CD4-positive, CD25-positive, alpha-beta regulatory T cell (primary cell): ENCODE measurements at regions not wholly inside any gene's neighbourhood (a gene's known extent, or its start where the extent isn't known, plus 50 kb on each side); places are given as distances from the start of the nearest gene placed in this dataset.

Experiments used
- ATAC-seq, 2 donors: fragments of 150-1000 bp; cut with Tn5 transposase; one replicate each; pipeline ENCODE4 v1.10.0; 2021; ENCODE audit warnings: low read depth in 2 of 2, moderate number of reproducible peaks in 2 of 2, moderate library complexity in 1 of 2
- DNase-seq, 3 donors: peaks; one replicate each; pipeline versions ENCODE4 v3.0.0 to v3.0.0-alpha.2; 2012 to 2022; ENCODE audit warnings: mixed read lengths in 1 of 3
- H3K27ac ChIP-seq: one replicate; pipeline ENCODE4 v1.7.0; 2013; ENCODE audit warnings: mild to moderate bottlenecking, low read length; ENCODE audit not compliant: insufficient read depth, poor library complexity, severe bottlenecking
- H3K27me3 ChIP-seq: one replicate; pipeline ENCODE4 v1.7.0; 2013; ENCODE audit warnings: low read length; ENCODE audit not compliant: control insufficient read depth, insufficient read depth
- H3K36me3 ChIP-seq: one replicate; pipeline ENCODE4 v1.7.0; 2013; ENCODE audit warnings: mild to moderate bottlenecking, low read length, moderate library complexity; ENCODE audit not compliant: control insufficient read depth, insufficient read depth
- H3K4me1 ChIP-seq: 2 replicates; pipeline ENCODE4 v1.7.0; 2013; ENCODE audit warnings: mild to moderate bottlenecking, low read length; ENCODE audit not compliant: insufficient read depth, control insufficient read depth, poor library complexity, severe bottlenecking
- H3K4me3 ChIP-seq: one replicate; pipeline ENCODE4 v1.7.0; 2013; ENCODE audit warnings: low read depth, mild to moderate bottlenecking, low read length, moderate library complexity
- H3K9me3 ChIP-seq, 2 experiments: 1 replicate in 1 of 2; 2 replicates in 1 of 2; pipeline ENCODE4 v1.7.0; 2013; ENCODE audit warnings: low read length in 2 of 2, mild to moderate bottlenecking in 1 of 2, moderate library complexity in 1 of 2; ENCODE audit not compliant: control insufficient read depth in 2 of 2
- H3K27ac Mint-ChIP-seq, 3 donors: one replicate each; pipeline ENCODE4 v1.8.0; 2020 to 2022; ENCODE audit warnings: mild to moderate bottlenecking in 3 of 3, mixed read lengths in 3 of 3, moderate library complexity in 2 of 3
- H3K27me3 Mint-ChIP-seq: one replicate; pipeline ENCODE4 v1.8.0; 2022; ENCODE audit warnings: mild to moderate bottlenecking, mixed read lengths
- H3K36me3 Mint-ChIP-seq: one replicate; pipeline ENCODE4 v1.8.0; 2020; ENCODE audit warnings: mixed read lengths
- H3K4me1 Mint-ChIP-seq, 4 donors: one replicate each; pipeline ENCODE4 v1.8.0; 2020 to 2022; ENCODE audit warnings: mixed read lengths in 4 of 4, mild to moderate bottlenecking in 1 of 4
- H3K4me3 Mint-ChIP-seq, 4 donors: one replicate each; pipeline ENCODE4 v1.8.0; 2020 to 2022; ENCODE audit warnings: mild to moderate bottlenecking in 4 of 4, mixed read lengths in 4 of 4, moderate library complexity in 3 of 4
- H3K9me3 Mint-ChIP-seq, 7 donors: one replicate each; pipeline ENCODE4 v1.8.0; 2020 to 2022; ENCODE audit warnings: mixed read lengths in 7 of 7, mild to moderate bottlenecking in 3 of 7, moderate library complexity in 2 of 7

- no peak overlapping the region for H3K4me3 ChIP-seq
- no peaks in the 10 kb centered on the region for H3K27me3 ChIP-seq
- H3K4me1 ChIP-seq = no peaks in the 10 kb centered on the region
- H3K4me3 Mint-ChIP-seq = no peak overlapping the region
- H3K9me3 ChIP-seq = no peaks in the 10 kb centered on the region
- ATAC-seq (no peak), DNase-seq (no peak)
- H3K4me1 Mint-ChIP-seq = no peaks in the 10 kb centered on the region
- H3K27ac Mint-ChIP-seq = no peak overlapping the region
- H3K36me3 ChIP-seq = no peaks in the 10 kb centered on the region
- peaks cover 4% of the 10 kb centered on the region for H3K27me3 Mint-ChIP-seq
- peaks cover 0 to 4% (median 0%) of the 10 kb centered on the region in 7 donors for H3K9me3 Mint-ChIP-seq
- H3K36me3 Mint-ChIP-seq = no peaks in the 10 kb centered on the region
- H3K27ac ChIP-seq = no peak overlapping the region
Observed at GRCh38 chr6:40162074-40162473, 227.8 kb upstream of the MOCS1 start.

- ATAC-seq = no peak
- no peak overlapping the region for H3K4me3 Mint-ChIP-seq
Observed at GRCh38 chr6:40160826-40161225, 226.6 kb upstream of the MOCS1 start.

GRCh38 chr6:40159865-40160264 is 225.6 kb upstream of the MOCS1 start:
- no peaks in the 10 kb centered on the region for H3K4me1 Mint-ChIP-seq

More at GRCh38 chr6:40160826-40161225, 226.6 kb upstream of the MOCS1 start:
- H3K4me1 Mint-ChIP-seq = no peaks in the 10 kb centered on the region
- no peaks in the 10 kb centered on the region for H3K9me3 ChIP-seq
- no peaks in the 10 kb centered on the region for H3K36me3 ChIP-seq
- H3K4me3 ChIP-seq = no peak overlapping the region
- H3K9me3 Mint-ChIP-seq = peaks cover 0 to 5% (median 0%) of the 10 kb centered on the region in 7 donors
- no peak overlapping the region for H3K27ac Mint-ChIP-seq
- H3K36me3 Mint-ChIP-seq = no peaks in the 10 kb centered on the region
- DNase-seq = no peak
- H3K27me3 ChIP-seq = no peaks in the 10 kb centered on the region
- no peaks in the 10 kb centered on the region for H3K4me1 ChIP-seq
- no peak overlapping the region for H3K27ac ChIP-seq
- peaks cover 4% of the 10 kb centered on the region for H3K27me3 Mint-ChIP-seq

GRCh38 chr6:40152701-40153436 is 218.6 kb upstream of the MOCS1 start:
- Mint-ChIP-seq H3K4me1 (no peaks in the 10 kb centered on the region), H3K36me3 (no peaks in the 10 kb centered on the region), H3K4me3 (no peak overlapping the region), H3K27ac (no peak overlapping the region), H3K9me3 (peaks cover 0 to 4% (median 0%) of the 10 kb centered on the region in 7 donors), H3K27me3 (no peaks in the 10 kb centered on the region)
- H3K4me3 ChIP-seq = no peak overlapping the region
- no peaks in the 10 kb centered on the region for H3K9me3 ChIP-seq
- no peaks in the 10 kb centered on the region for H3K27me3 ChIP-seq
- H3K36me3 ChIP-seq = no peaks in the 10 kb centered on the region
- no peaks in the 10 kb centered on the region for H3K4me1 ChIP-seq
- DNase-seq (no peak), ATAC-seq (no peak)
- H3K27ac ChIP-seq = no peak overlapping the region

More at GRCh38 chr6:40159865-40160264, 225.6 kb upstream of the MOCS1 start:
- H3K27ac ChIP-seq = no peak overlapping the region
- H3K9me3 ChIP-seq = no peaks in the 10 kb centered on the region
- no peaks in the 10 kb centered on the region for H3K4me1 ChIP-seq
- H3K36me3 ChIP-seq = no peaks in the 10 kb centered on the region
- H3K36me3 Mint-ChIP-seq = no peaks in the 10 kb centered on the region
- no peak overlapping the region for H3K27ac Mint-ChIP-seq
- H3K4me3 Mint-ChIP-seq = no peak overlapping the region
- H3K4me3 ChIP-seq = no peak overlapping the region
- peaks cover 0 to 5% (median 0%) of the 10 kb centered on the region in 7 donors for H3K9me3 Mint-ChIP-seq
- H3K27me3 ChIP-seq = no peaks in the 10 kb centered on the region
- DNase-seq (no peak), ATAC-seq (no peak)
- peaks cover 4% of the 10 kb centered on the region for H3K27me3 Mint-ChIP-seq

- Histone ChIP-seq H3K27ac (no peak overlapping the region), H3K4me1 (no peaks in the 10 kb centered on the region), H3K4me3 (no peak overlapping the region), H3K9me3 (no peaks in the 10 kb centered on the region), H3K27me3 (no peaks in the 10 kb centered on the region), H3K36me3 (no peaks in the 10 kb centered on the region)
- DNase-seq (no peak), ATAC-seq (no peak)
- peaks cover 0 to 4% (median 0%) of the 10 kb centered on the region in 7 donors for H3K9me3 Mint-ChIP-seq
- H3K27me3 Mint-ChIP-seq = no peaks in the 10 kb centered on the region
- H3K4me3 Mint-ChIP-seq = no peak overlapping the region
- no peaks in the 10 kb centered on the region for H3K36me3 Mint-ChIP-seq
- no peaks in the 10 kb centered on the region for H3K4me1 Mint-ChIP-seq
- H3K27ac Mint-ChIP-seq = no peak overlapping the region
Observed at GRCh38 chr6:40152196-40152595, 217.9 kb upstream of the MOCS1 start.

- no peaks in the 10 kb centered on the region for H3K4me1 ChIP-seq
- Mint-ChIP-seq H3K27me3 (no peaks in the 10 kb centered on the region), H3K4me1 (no peaks in the 10 kb centered on the region), H3K27ac (no peak overlapping the region), H3K36me3 (no peaks in the 10 kb centered on the region), H3K4me3 (no peak overlapping the region), H3K9me3 (peaks cover 0 to 3% (median 0%) of the 10 kb centered on the region in 7 donors)
- ATAC-seq (no peak), DNase-seq (no peak)
- H3K36me3 ChIP-seq = no peaks in the 10 kb centered on the region
- H3K27me3 ChIP-seq = peaks cover 1% of the 10 kb centered on the region
- H3K27ac ChIP-seq = no peak overlapping the region
- H3K4me3 ChIP-seq = no peak overlapping the region
- no peaks in the 10 kb centered on the region for H3K9me3 ChIP-seq
Observed at GRCh38 chr6:40148882-40149573, 214.8 kb upstream of the MOCS1 start.

GRCh38 chr6:40146902-40147301 is 212.6 kb upstream of the MOCS1 start:
- Mint-ChIP-seq H3K4me1 (no peaks in the 10 kb centered on the region), H3K27me3 (no peaks in the 10 kb centered on the region), H3K9me3 (peaks cover 0 to 3% (median 0%) of the 10 kb centered on the region in 7 donors), H3K27ac (no peak overlapping the region), H3K4me3 (no peak overlapping the region), H3K36me3 (no peaks in the 10 kb centered on the region)
- no peaks in the 10 kb centered on the region for H3K4me1 ChIP-seq
- ATAC-seq (no peak), DNase-seq (no peak)
- H3K36me3 ChIP-seq = no peaks in the 10 kb centered on the region
- H3K9me3 ChIP-seq = no peaks in the 10 kb centered on the region
- H3K27ac ChIP-seq = no peak overlapping the region
- no peak overlapping the region for H3K4me3 ChIP-seq
- H3K27me3 ChIP-seq = peaks cover 1% of the 10 kb centered on the region

GRCh38 chr6:40139447-40139846 is 205.2 kb upstream of the MOCS1 start:
- ATAC-seq (no peak), DNase-seq (no peak)
- no peak overlapping the region for H3K27ac Mint-ChIP-seq
- H3K27me3 ChIP-seq = no peaks in the 10 kb centered on the region
- H3K4me3 ChIP-seq = no peak overlapping the region
- no peak overlapping the region for H3K27ac ChIP-seq
- H3K9me3 ChIP-seq = no peaks in the 10 kb centered on the region
- no peaks in the 10 kb centered on the region for H3K4me1 Mint-ChIP-seq
- no peaks in the 10 kb centered on the region for H3K27me3 Mint-ChIP-seq
- no peak overlapping the region for H3K4me3 Mint-ChIP-seq
- no peaks in the 10 kb centered on the region for H3K36me3 Mint-ChIP-seq
- H3K4me1 ChIP-seq = no peaks in the 10 kb centered on the region
- H3K36me3 ChIP-seq = no peaks in the 10 kb centered on the region
- H3K9me3 Mint-ChIP-seq = peaks cover 0 to 5% (median 0%) of the 10 kb centered on the region in 7 donors
